ENCODE measurements at regions not wholly inside any gene's neighbourhood (a gene's known extent, or its start where the extent isn't known, plus 50 kb on each side); places are given as distances from the start of the nearest gene placed in this dataset.

DNA sequence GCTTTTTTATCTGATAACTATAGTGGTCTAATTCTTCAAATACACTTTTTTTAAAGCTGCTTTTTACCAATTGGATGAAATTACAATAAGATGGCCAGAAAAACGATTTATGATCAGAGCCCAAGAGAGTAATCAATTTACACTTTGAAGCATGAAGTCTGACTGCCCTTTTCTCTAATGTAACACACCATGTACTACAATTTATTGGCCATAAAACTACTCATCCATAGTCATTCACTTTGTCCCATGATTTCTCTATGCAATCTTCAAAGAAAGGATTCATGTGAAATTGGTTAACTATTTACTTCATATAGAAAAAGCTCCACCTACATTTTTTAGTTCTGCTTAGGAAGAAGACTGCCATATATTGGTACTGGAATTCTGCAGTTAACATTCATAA lies 73.6 kb upstream of the CAST start:
- DNase-seq (ENCODE audit: low spot score), result no peak

DNA sequence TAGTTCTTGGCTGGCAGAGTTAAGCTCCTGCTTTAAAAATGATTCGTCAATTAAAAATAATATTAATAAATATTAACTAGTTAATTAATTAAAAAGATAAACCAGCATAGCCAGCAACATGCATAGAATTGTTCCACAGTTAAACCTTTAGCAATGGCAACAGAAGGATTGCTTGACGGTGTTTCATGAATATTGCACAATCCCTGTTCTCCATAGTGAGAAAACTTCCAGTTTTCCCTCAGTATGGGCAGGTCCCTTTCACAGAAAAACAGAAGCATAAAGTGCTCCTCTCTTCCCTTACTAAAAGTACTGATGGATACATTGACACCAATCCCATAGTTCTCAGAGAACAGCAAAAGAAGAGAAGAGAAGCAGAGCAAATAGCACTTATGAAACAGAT lies 71.4 kb upstream of the CAST start:
- peak; percentile 32 for DNase-seq (ENCODE audit: low spot score)

DNA sequence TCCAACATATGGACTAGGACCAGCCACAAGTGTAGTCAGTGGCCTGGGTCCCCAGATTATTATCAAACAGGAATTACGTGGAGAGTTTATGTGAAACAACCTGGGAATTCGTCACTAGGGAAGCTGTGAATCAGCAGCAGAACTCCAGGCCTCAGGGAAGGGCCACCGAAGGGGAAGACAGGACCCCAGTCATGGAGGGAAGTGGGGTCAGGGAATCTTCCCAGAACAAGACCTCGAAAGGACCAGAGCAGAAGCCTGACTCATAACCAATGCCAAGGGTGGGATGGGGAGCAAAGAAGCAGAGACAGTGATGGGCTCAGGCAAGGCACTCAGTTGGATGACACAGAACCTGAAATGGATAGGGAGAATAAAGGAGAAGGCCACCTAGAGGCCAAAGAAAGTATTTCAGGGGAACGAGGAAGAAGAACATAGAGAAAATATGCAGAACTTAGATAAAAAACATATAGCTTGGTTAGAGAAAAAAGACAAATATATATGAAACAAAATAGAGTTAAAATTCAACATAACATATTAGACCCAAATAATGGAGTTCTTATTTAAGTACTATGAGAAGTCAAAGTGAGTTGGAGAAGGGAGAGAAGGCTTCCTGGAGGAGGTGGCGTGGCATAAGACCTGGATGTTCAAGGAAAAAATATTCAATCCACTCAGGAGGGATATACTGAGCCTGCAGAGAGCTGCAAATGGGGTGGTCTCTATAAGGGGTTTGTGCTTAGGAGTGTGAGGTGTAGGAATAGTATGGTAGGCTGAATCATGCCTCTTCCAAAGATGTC lies 66.7 kb upstream of the CAST start:
- no peak for DNase-seq (ENCODE audit: low spot score)

DNA sequence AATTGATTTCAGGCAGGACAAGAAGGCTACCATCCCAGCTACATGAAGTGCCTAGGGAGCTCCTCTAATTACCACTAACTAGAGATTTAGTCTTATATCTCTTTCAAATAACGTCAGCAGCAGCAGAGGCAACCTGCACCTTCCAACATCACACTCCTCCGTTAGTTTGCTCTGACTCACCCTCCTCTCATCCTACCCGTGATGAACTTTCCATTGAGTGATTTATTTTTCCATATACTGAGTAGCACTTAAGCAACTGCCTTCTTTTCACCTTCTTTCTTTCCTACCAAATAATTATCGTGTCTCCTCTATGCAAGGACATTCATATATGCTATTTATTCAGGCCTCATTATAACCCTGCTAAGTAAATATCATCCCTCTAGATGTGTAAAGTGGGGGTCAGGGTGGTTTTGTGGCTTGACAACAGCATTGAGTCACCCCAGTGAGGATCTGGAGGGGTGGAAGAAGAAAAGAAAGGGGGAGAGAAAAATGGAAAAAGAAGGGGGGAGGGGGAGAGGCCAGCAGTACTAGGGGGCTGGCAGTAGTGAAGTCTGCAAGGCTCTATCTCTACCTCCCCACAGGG lies 64.6 kb upstream of the CAST start:
- no peak for DNase-seq (ENCODE audit: low spot score)

DNA sequence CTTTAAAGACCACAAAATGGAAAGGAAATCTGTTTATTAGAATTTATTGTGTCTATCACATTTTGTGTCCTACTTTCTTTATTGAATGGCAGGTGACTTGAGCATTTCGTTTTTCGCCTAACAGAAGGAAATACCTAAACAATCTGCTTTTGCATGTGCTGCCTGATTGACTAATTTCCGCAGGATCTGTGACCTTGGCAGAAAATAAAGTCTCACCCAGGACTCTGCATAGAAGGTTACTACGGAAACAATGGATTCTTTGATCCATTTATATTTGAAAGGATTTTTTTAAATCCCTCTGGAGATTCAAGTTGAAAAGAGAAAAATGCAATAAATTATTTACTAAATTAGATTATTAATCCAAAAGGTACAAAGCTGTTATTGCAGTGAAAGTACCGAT lies 61.0 kb upstream of the CAST start:
- DNase-seq (ENCODE audit: low spot score), result no peak

DNA sequence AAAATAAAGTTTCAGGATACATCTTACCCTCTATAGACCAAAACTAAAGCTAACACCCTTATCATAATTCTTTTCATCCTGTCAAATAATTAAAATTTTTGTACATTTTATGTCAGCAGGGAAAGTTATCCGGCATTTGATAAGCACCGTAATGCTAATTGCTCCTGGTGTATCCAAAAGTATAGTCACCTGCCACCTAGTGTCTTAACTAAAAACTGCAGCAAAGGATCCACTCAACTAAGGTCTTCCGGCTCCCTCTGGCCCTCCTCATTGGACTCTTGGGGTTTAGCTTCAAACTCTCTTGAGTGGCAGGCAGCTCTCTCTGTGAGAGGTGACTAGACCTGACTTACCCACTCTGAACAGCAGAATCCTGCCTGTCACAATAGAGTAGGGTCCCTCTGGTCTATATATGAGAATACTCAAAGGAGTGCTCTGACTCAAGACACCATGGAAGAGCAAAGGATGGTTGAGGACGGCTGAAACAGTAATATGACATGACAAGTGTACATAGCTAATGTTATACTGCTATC lies 60.4 kb upstream of the CAST start:
- DNase-seq (ENCODE audit: low spot score), result peak; percentile 75

DNA sequence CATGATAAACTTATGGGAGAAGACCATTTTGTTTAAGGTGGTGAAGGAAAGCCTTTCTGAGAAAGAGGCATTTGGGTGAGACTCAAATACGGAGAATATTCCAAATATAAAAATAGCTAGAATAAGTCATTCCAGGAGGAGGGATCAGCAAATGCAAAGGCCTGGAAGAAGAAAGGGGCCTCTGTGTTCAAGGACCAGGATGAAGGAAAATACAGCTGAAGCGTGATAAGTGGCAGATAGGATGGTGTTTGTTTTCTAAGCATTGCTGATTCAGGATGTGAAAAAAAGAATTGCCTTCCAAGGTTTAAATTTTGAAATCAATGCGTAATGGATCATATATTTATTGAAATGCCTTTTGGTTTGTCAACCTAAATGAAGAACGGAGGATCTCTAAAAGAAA lies 59.4 kb upstream of the CAST start:
- no peak for DNase-seq (ENCODE audit: low spot score)

DNA sequence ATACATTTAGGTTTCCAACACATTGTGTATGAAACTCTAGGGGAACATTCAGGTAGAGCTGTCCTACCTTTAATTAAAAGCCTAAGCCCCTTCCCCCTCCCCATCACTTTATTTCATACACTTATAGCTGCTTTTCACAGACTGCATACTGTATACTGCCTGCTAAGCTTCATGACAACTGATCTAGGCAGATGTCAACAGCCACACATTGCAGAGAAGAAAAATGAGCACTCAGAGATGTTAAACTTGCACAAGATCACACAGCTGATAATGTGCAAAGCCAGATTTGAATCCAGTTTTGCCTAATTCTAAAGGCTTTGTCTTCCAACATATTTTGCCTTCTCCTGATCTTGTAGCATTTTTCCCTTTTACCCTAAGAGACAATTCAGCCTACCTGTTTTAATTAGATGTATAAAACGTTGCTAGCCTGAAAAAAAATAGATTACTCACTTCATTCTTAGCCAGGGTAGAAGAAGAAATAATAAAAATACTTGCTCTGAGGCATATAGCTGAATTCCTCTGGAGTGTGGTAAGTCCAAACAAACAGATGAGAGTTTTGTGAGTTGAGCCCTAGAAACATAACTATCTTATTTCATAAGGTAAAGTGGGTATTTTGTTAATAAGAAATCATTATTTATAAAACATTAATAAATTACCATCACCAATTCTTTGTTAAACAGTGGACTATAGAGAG lies 56.9 kb upstream of the CAST start:
- peak; percentile 20 for DNase-seq (ENCODE audit: low spot score)

DNA sequence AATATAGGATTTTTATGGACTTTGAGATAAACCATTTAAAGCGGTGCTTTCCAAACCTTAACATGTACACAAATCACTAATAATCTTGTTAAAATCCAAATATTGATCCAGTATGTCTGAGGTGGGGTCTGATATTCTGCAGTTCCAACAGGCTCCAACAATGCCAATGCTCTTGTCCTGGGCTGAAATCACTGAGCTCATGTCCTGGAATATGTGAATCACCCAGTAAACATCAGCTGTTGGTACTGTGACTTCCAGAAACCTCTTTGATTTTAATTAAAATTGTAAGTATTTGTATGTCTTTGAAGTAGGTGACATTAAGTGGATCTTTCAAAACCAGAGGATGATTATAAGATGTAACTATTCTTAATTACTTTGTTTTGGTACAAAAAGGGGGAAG lies 52.8 kb upstream of the CAST start:
- no peak for DNase-seq (ENCODE audit: low spot score)

DNA sequence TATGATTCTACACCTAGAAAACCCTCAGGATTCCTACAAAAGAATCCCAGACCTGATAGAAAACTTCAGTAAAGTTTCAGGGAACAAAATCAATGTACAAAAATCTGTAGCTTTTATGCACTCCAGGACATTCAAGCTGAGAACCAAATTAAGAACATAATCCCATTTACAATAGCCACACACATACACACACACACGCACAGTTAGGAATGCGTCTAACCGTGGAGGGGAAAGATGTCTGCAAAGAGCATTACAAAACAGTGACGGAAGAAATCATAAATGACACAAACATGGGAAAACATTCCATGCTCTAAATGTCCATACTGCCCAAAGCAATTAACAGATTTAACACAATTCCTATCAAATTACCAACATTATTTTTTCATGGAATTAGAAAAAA lies 51.4 kb upstream of the CAST start:
- DNase-seq (ENCODE audit: low spot score), result no peak

DNA sequence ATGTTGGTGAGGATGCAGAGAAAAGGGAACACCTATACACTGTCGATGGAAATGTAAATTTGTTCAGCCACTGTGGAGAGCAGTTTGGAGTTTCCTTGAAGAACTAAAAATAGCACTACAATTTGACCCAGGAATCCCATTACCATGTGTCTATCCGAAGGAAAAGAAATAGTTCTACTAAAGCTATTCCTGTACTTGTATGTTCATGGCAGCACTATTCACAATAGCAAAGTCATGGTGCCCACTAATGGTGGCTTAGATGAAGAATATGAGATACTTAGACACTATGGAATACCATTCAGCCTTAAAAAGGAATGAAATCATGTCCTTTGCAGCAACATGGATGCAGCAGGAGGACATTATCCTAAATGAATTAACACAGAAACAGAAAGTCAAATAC lies 50.2 kb upstream of the CAST start:
- DNase-seq (ENCODE audit: low spot score), result no peak
